ENCODE measurements at regions not wholly inside any gene's neighbourhood (a gene's known extent, or its start where the extent isn't known, plus 50 kb on each side); places are given as distances from the start of the nearest gene placed in this dataset.

- H3K4ac ChIP-seq (ENCODE audit: low read length): no peak overlapping the region
- H3K4me1 ChIP-seq (ENCODE audit: control insufficient read depth in 2 of 2, insufficient read depth in 1 of 2, low read depth in 1 of 2, low read length in 2 of 2): peaks cover 23 to 37% of the 10 kb centered on the region in 2 donors
These were observed 50.0 kb downstream of the PTPRS start for GRCh38 chr19:5290336-5291262.

GRCh38 chr19:5289060-5289990, 51.3 kb downstream of the PTPRS start:
- Histone ChIP-seq H3K27me3 (ENCODE audit: control insufficient read depth in 3 of 3, insufficient read depth in 3 of 3, low read depth in 1 of 3, low read length in 3 of 3) (no peaks in the 10 kb centered on the region), H2BK15ac (ENCODE audit: low read length) (no peak overlapping the region), H4K91ac (ENCODE audit: low read depth, low read length, poor library complexity) (no peak overlapping the region), H2AFZ (ENCODE audit: low read length) (no peak overlapping the region), H3K79me1 (ENCODE audit: low read depth, low read length) (peaks cover 56% of the 10 kb centered on the region), H3K9ac (ENCODE audit: low read depth, low read length, poor library complexity) (peak overlapping the region; percentile 54), H2AK5ac (ENCODE audit: low read depth, low read length) (no peak overlapping the region), H2BK12ac (ENCODE audit: low read length) (no peak overlapping the region), H2BK120ac (ENCODE audit: low read depth, low read length) (peak overlapping the region; percentile 18), H3K27ac (replicated peaks; ENCODE audit: low read length) (no peak overlapping the region), H3K14ac (ENCODE audit: low read length) (peak overlapping the region; percentile 2), H4K8ac (ENCODE audit: low read depth, low read length) (no peak overlapping the region), H3K18ac (ENCODE audit: low read length) (peak overlapping the region; percentile 82), H3K4me2 (ENCODE audit: insufficient read depth, low read length, poor library complexity, severe bottlenecking) (no peak overlapping the region), H3K23ac (ENCODE audit: low read depth, low read length, poor library complexity) (peak overlapping the region; percentile 40), H3K4me1 (ENCODE audit: control insufficient read depth in 2 of 2, insufficient read depth in 1 of 2, low read depth in 1 of 2, low read length in 2 of 2) (peaks cover 18 to 26% of the 10 kb centered on the region in 2 donors), H3K36me3 (replicated peaks in 1 of 2; ENCODE audit: control insufficient read depth in 2 of 2, insufficient read depth in 2 of 2, low read length in 2 of 2) (peaks cover 26 to 49% of the 10 kb centered on the region in 2 donors), H3K9me3 (replicated peaks in 1 of 2; ENCODE audit: control insufficient read depth in 2 of 2, insufficient read depth in 1 of 2, low read depth in 1 of 2, low read length in 2 of 2) (no peaks in the 10 kb centered on the region), H3K4ac (ENCODE audit: low read length) (peak overlapping the region; percentile 40), H3K4me3 (ENCODE audit: low read length in 2 of 2) (no peak overlapping the region), H2BK5ac (ENCODE audit: low read length) (peak overlapping the region; percentile 75)
- no CpG with 5 or more reads among the region's 18 CpGs for WGBS, 2 donors (ENCODE audit: extremely low coverage in 2 of 2, insufficient read length in 2 of 2, insufficient replicate concordance in 1 of 2)
- no peak for DNase-seq (ENCODE audit: low spot score)

More at GRCh38 chr19:5290336-5291262, 50.0 kb downstream of the PTPRS start:
- H4K8ac ChIP-seq (ENCODE audit: low read depth, low read length): no peak overlapping the region
- no peak for DNase-seq (ENCODE audit: low spot score)
- no peak overlapping the region for H3K4me3 ChIP-seq (ENCODE audit: low read length in 2 of 2)
- H2BK12ac ChIP-seq (ENCODE audit: low read length): no peak overlapping the region
- H3K36me3 ChIP-seq (replicated peaks in 1 of 2; ENCODE audit: control insufficient read depth in 2 of 2, insufficient read depth in 2 of 2, low read length in 2 of 2): peaks cover 16 to 36% of the 10 kb centered on the region in 2 donors
- H3K27ac ChIP-seq (replicated peaks; ENCODE audit: low read length): peak overlapping the region; percentile 12
- H3K9ac ChIP-seq (ENCODE audit: low read depth, low read length, poor library complexity): no peak overlapping the region
- H4K91ac ChIP-seq (ENCODE audit: low read depth, low read length, poor library complexity): no peak overlapping the region
- H2BK15ac ChIP-seq (ENCODE audit: low read length): no peak overlapping the region
- H3K4me2 ChIP-seq (ENCODE audit: insufficient read depth, low read length, poor library complexity, severe bottlenecking): no peak overlapping the region
- peak overlapping the region; percentile 68 for H2AK5ac ChIP-seq (ENCODE audit: low read depth, low read length)
- H2AFZ ChIP-seq (ENCODE audit: low read length): no peak overlapping the region
- H3K27me3 ChIP-seq (ENCODE audit: control insufficient read depth in 3 of 3, insufficient read depth in 3 of 3, low read depth in 1 of 3, low read length in 3 of 3): no peaks in the 10 kb centered on the region
- H3K79me1 ChIP-seq (ENCODE audit: low read depth, low read length): peaks cover 64% of the 10 kb centered on the region
- WGBS, 2 donors (ENCODE audit: extremely low coverage in 2 of 2, insufficient read length in 2 of 2, insufficient replicate concordance in 1 of 2): no CpG with 5 or more reads among the region's 29 CpGs
- H2BK5ac ChIP-seq (ENCODE audit: low read length): peak overlapping the region; percentile 75
- H3K18ac ChIP-seq (ENCODE audit: low read length): peak overlapping the region; percentile 72
- H3K14ac ChIP-seq (ENCODE audit: low read length): peak overlapping the region; percentile 78
- H3K9me3 ChIP-seq (replicated peaks in 1 of 2; ENCODE audit: control insufficient read depth in 2 of 2, insufficient read depth in 1 of 2, low read depth in 1 of 2, low read length in 2 of 2): no peaks in the 10 kb centered on the region
- H3K23ac ChIP-seq (ENCODE audit: low read depth, low read length, poor library complexity): no peak overlapping the region
- peak overlapping the region; percentile 18 for H2BK120ac ChIP-seq (ENCODE audit: low read depth, low read length)

GRCh38 chr19:5288347-5288739, 52.3 kb downstream of the PTPRS start:
- WGBS, 2 donors (ENCODE audit: extremely low coverage in 2 of 2, insufficient read length in 2 of 2, insufficient replicate concordance in 1 of 2): no CpG with 5 or more reads among the region's 4 CpGs
- H2BK5ac ChIP-seq (ENCODE audit: low read length): no peak overlapping the region
- H3K9ac ChIP-seq (ENCODE audit: low read depth, low read length, poor library complexity): peak overlapping the region; percentile 33

More at GRCh38 chr19:5288347-5288739, 52.3 kb downstream of the PTPRS start:
- Histone ChIP-seq H4K91ac (ENCODE audit: low read depth, low read length, poor library complexity) (no peak overlapping the region), H3K4me2 (ENCODE audit: insufficient read depth, low read length, poor library complexity, severe bottlenecking) (no peak overlapping the region), H3K4me3 (ENCODE audit: low read length in 2 of 2) (no peak overlapping the region), H3K23ac (ENCODE audit: low read depth, low read length, poor library complexity) (peak overlapping the region; percentile 29), H2BK12ac (ENCODE audit: low read length) (no peak overlapping the region), H3K27me3 (ENCODE audit: control insufficient read depth in 3 of 3, insufficient read depth in 3 of 3, low read depth in 1 of 3, low read length in 3 of 3) (no peaks in the 10 kb centered on the region), H2BK15ac (ENCODE audit: low read length) (no peak overlapping the region), H3K79me1 (ENCODE audit: low read depth, low read length) (peaks cover 54% of the 10 kb centered on the region), H4K8ac (ENCODE audit: low read depth, low read length) (peak overlapping the region; percentile 49), H3K14ac (ENCODE audit: low read length) (no peak overlapping the region), H3K18ac (ENCODE audit: low read length) (peak overlapping the region; percentile 82), H3K9me3 (replicated peaks in 1 of 2; ENCODE audit: control insufficient read depth in 2 of 2, insufficient read depth in 1 of 2, low read depth in 1 of 2, low read length in 2 of 2) (no peaks in the 10 kb centered on the region), H3K4me1 (ENCODE audit: control insufficient read depth in 2 of 2, insufficient read depth in 1 of 2, low read depth in 1 of 2, low read length in 2 of 2) (peaks cover 15 to 22% of the 10 kb centered on the region in 2 donors), H3K36me3 (replicated peaks in 1 of 2; ENCODE audit: control insufficient read depth in 2 of 2, insufficient read depth in 2 of 2, low read length in 2 of 2) (peaks cover 27 to 56% of the 10 kb centered on the region in 2 donors), H2AFZ (ENCODE audit: low read length) (no peak overlapping the region), H2AK5ac (ENCODE audit: low read depth, low read length) (peak overlapping the region; percentile 34), H3K4ac (ENCODE audit: low read length) (peak overlapping the region; percentile 40), H2BK120ac (ENCODE audit: low read depth, low read length) (no peak overlapping the region), H3K27ac (replicated peaks; ENCODE audit: low read length) (no peak overlapping the region)
- no peak for DNase-seq (ENCODE audit: low spot score)

All from neuronal stem cell (in vitro differentiated cells).